DND-41 (cell line): ENCODE measurements at regions not wholly inside any gene's neighbourhood (a gene's known extent, or its start where the extent isn't known, plus 50 kb on each side); places are given as distances from the start of the nearest gene placed in this dataset.

Source experiments
- CTCF ChIP-seq: IDR thresholded peaks from 2 replicates; pipeline ENCODE4 v1.5.1; 2012; ENCODE audit warnings: borderline replicate concordance, low read length, moderate library complexity, mild to moderate bottlenecking; ENCODE audit not compliant: poor library complexity, severe bottlenecking; ENCODE audit errors: extremely low read depth
- EZH2 ChIP-seq: IDR thresholded peaks from 3 replicates; pipeline ENCODE4 v1.6.1; 2012; ENCODE audit warnings: borderline replicate concordance, low read depth, mild to moderate bottlenecking, moderate library complexity, low read length, inconsistent platforms; ENCODE audit not compliant: severe bottlenecking

- TF ChIP-seq CTCF (no peak), EZH2 (no peak)
These were observed 297.2 kb upstream of the AADAT start for GRCh38 chr4:170386971-170387370.
